UCSD-AML1 (cell line): ENCODE measurements at regions not wholly inside any gene's neighbourhood (a gene's known extent, or its start where the extent isn't known, plus 50 kb on each side); places are given as distances from the start of the nearest gene placed in this dataset.

Experiments used
- DNase-seq: peaks from one replicate; lab custom pipeline; 2025; ENCODE audit not compliant: unreplicated experiment; lab: John Stamatoyannopoulos, UW

GRCh38 chr5:117837786-117838185 is 1150.6 kb downstream of the DTWD2 start:
- DNase-seq = no peak

DNA sequence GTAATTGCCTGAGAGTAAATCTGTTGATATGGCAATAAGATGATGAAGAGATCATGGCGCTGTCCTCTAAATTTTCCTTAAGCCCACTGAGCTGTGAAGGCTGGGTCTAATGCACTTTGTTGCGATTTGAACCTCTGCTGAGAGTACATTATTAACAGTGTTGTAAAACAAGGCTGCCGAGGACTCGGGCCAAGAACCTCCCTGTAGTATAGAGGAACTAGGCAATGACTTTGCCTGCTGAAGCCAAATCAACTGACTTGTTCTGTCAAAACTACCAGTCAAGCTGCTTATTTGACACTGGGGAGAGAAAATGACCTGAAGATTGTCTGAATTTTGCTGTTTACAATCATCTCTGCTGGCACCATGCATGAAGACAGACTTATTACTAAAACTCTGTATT is 1154.7 kb downstream of the DTWD2 start:
- no peak for DNase-seq

DNA sequence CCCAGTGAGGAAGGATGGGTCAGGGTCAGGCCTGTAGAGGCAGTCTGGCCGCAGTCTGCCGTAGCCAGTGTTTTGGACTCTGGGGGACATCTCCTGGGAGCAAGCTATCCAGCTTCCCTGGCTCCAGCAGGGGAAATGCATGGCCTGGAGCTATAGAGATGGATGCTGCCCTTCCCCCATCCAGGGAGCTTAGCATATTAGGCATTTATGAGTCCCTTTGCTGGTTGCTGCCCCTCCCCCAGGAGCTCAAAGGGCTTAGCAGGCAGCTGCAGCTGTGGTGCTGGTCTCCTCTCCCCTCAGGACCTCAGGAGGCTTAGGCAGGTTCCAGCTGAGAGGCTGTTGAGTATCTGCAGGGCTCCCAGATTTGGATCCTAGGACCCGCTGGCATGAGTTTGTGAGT is 1158.7 kb downstream of the DTWD2 start:
- DNase-seq = no peak

DNA sequence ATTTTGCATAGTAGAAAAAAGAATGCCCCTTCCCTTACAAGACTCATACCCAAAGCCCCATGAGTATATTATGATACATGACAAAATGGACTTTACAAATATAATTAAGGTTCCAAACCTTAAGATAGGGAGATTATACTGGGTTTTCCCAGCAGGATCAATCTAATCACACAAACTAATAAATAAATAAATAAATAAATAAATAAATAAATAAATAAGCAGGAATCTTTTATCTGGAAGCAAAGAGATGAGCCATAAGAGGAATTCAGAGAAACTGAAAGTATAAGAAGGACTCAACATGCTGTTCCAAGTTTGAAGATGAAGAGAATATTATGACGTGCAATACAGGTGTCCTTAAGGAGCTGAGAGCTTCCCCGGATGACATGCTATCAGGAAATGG is 1174.5 kb downstream of the DTWD2 start:
- no peak for DNase-seq

DNA sequence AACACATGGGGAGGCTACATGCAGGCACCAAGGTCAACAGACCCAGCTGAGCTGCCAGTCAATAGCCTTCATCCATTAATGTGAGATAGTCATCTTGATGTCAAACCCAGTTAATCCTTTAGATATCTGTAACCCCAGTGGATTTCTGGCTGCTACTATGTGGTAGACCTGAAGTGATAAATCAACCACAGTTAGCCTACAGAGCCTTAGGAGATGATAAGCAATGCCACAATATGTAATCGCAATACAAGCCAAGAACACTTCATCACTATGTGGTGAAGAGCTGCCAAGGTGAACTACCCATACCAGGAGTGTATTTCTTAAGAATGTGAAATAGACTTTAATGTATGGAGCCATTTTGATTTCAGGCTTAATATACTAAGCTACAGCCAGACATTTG is 1175.5 kb downstream of the DTWD2 start:
- no peak for DNase-seq

DNA sequence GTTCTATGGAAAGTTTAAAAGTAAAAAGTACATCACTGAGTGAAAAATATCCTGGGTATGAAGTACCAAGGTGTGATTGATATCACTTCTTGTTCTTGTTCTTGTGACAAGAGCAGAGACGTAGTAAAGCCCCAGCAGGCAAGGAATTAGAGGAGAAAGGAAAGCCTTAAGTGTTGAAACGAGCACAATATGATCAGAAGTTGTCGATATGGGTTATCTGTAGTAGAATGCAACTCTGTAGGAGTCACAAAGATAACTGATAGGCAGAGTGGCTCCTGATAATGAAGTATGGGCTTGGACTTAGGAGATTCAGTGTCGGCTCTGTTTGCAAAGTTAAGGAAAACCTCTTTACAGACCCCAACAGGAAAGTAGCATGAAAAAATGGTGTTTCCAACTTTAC is 1179.1 kb downstream of the DTWD2 start:
- DNase-seq = no peak

GRCh38 chr5:117805058-117805457 is 1183.3 kb downstream of the DTWD2 start:
- no peak for DNase-seq

DNA sequence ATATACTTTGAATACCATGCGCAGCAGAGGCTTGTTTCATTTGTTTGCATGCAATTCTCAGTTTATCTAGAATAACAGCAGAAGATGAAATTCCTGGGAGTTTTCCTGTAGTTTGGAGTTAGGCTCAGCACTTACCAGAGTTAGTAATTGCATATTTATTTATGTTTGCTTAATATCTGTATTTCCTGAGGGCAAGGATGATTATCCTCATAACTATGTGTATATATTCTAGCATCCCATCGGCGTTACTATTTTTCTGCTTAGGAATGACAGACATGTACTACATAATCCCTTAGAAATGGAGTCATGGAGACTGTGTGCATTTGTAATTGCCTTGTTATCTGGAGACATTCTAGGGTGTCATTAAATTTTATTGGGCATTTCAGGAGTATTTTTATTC is 1184.8 kb downstream of the DTWD2 start:
- no peak for DNase-seq

- DNase-seq = no peak
These were observed 1186.8 kb downstream of the DTWD2 start for GRCh38 chr5:117801583-117801982.

DNA sequence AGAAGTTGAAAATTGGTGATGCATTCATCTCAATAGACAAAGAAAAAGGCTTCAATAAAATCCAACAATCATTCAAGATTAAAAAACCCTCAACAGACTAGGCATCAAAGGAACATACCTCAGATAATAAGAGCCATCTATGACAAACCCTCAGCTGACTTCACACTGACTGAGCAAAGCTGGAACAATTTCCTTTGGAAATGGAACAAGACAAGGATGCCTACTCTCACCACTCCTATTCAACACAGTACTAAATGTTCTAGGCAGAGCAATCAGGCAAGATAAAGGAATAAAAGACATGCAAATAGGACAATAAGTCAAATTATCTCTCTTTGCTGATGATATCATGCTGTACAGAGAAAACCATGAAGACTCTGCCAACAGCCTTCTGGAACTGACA is 1188.1 kb downstream of the DTWD2 start:
- DNase-seq = no peak

DNA sequence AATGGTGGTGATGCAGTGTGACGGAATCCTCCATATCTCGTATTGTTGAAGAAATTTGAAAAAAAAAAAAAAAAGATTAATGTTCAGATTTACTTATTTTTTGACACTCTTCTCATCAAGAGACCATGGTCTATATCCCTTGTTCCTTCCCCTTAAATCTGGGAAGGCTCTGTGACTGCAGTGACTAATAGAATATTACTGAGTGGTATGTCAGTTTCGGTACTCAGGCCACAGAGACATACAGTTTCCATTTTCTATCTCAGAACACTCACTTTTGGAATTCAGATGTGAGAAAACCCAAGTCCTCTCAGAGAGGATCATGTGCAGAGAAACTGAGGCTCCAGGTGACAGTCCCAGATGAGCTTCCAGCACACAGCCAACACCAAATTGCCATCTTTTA is 1193.5 kb downstream of the DTWD2 start:
- DNase-seq = no peak

DNA sequence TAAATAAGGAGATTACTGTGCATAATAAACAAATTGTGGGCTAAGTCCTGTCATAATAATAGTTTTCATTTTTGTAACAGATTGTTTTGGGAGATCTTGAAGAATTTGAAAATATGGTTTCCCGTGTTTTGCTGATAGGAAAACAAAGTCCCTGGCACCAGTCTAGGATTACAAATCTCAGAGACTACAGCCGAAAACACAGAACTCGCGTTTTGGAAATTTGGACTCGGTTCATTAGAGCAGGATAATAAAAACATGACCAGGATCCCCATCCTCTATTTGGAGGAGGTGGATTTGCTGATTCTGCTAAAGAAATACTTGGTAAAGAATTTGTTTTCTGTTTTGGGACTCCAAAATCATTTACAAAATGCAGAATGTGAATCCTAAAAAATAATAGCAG is 1194.4 kb downstream of the DTWD2 start:
- no peak for DNase-seq

- DNase-seq = no peak
These were observed 1195.9 kb downstream of the DTWD2 start for GRCh38 chr5:117792476-117792875.

GRCh38 chr5:117788596-117788995 is 1199.8 kb downstream of the DTWD2 start:
- no peak for DNase-seq

DNA sequence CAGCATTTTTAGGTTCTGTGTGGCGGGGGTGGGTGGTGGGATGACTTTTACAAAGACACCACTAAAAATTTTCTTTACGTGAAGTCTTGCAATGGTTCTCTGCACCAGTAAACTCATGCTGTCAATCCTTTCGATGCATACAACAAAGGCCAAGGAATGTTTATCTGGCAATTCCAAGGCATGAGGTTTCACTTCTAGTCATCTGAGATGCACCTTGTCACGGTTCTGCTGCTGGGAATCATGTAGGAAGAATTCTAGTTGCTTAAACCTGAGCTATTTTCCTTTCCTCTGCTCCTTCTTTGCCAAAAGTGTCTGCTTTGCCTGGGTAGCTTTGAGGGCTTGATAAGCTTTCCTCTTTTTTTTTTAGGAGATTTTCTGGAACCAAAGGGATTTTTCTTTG is 1204.5 kb upstream of the SEMA6A start:
- no peak for DNase-seq

DNA sequence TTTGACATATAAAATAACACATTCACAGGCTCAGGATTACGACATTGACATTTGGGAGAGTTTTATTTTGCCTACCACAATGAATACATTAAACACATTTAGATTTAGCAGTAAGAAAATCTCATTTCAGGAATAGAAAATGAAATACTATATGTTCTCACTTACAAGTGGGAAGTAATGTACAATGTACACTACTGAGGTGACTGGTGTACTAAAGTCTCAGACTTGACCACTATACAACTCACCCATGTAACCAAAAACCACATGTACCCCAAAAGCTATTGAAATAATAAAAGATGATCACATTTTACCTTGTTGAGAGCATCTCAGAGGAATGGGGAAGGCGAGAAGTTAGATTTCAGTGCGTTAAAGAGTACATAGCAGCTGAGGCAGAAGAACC is 1202.4 kb upstream of the SEMA6A start:
- DNase-seq = no peak

DNA sequence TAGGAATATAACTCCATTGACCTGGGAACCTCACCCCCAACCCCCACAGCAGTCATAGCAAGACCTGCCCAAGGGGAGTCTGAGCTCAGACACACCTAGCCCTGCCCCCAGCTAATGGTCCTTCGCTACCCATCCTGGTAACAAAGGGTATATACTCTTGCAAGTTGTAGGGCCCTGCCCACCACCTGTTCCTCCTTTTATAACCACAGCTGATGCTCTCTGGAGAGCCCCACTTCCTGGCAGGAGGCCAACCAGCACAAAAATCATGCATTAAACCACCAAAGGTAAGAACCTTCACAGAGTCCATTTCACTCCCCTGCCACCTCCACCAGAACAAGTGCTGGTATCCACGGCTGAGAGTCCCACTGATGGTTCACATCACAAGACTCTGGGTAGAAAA is 1195.3 kb upstream of the SEMA6A start:
- DNase-seq = no peak

- no peak for DNase-seq
These were observed 1188.6 kb upstream of the SEMA6A start for GRCh38 chr5:117763271-117763670.

GRCh38 chr5:117761186-117761585 is 1186.6 kb upstream of the SEMA6A start:
- peak; percentile 7 for DNase-seq

DNA sequence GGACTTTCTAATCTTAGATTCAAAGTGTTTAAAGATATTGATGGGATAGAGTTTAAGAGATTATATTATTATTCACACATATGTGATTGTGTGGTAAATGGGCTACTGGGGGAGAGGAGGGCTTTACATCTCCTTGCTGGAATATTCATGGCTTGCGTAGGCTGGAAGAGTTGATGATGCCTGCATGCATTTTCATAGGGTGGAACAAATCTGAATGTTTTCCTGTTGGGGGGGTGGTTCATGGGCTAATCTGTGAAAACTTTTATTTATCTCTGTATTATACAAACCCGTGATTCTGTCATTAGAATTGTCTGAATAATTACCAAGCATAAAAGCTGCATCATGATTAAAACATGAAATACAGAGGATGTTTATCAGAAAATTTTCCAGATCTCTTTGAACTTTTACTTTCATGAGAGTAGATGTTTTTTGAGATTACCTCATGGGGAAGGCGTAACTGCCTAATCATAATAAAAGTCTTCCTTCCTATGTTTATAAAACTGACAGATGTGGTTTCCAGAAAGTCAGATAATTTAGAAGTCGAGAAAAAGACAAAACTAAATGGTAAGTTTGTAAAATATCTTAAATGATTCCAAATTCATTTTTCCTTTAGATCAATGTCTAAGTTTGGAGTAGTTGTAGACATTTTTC is 1185.4 kb upstream of the SEMA6A start:
- DNase-seq = no peak

DNA sequence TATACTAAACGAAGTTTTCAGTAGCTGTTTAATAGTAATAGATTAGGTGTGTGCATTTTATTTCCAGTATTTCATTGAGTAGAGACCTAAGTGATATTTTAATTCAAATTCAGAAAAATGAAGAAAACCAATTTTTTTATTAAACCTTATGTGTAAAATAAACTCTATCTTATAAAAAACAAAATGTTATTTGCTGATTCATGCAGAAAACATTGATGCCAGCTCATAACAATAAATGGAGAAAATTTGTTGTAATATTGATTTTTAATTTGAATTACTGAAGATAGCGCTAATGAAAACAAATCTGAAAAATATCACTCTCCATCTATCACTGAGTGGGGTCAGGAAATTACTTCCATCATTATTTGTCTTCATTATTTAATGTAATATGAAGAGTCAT is 1177.8 kb upstream of the SEMA6A start:
- DNase-seq = no peak

GRCh38 chr5:117748336-117748735 is 1173.7 kb upstream of the SEMA6A start:
- no peak for DNase-seq

DNA sequence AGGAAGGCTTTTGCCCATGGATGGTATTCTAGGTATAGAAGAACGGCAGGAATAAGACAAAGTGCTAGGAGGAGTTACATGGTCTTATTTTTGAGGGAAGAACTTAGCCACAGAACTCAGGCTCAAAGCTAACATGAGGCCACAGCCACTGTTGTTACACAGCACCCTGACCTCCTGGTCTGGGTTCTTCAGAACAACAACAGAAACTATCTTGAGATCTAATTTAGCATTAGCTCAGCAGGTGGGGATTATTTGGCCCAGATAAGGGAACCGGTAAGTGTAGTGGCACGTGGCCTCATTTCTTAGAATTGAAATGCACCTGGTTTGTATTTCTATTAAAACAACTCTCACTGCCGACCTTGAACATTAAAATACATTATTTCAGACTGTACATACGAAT is 1168.7 kb upstream of the SEMA6A start:
- DNase-seq = no peak
